WERI-Rb-1 (cell line): ENCODE measurements at regions not wholly inside any gene's neighbourhood (a gene's known extent, or its start where the extent isn't known, plus 50 kb on each side); places are given as distances from the start of the nearest gene placed in this dataset.
"Not testable (repeated sequence)": the region's sequence is repeated elsewhere in the genome, so short reads cannot be mapped to it uniquely, and the experiment has no call there.

Source experiments
- DNase-seq: peaks from one replicate; pipeline ENCODE4 v3.0.0-alpha.2; 2020
- H3K27ac ChIP-seq: fragments of 250-450 bp; sonication (Bioruptor Pico); 2 replicates; pipeline ENCODE4 v1.5.1; 2020; ENCODE audit warnings: mild to moderate bottlenecking, moderate library complexity
- H3K27me3 ChIP-seq: fragments of 250-450 bp; sonication (Bioruptor Pico); 2 replicates; pipeline ENCODE4 v1.5.1; 2021; ENCODE audit warnings: mild to moderate bottlenecking, low read depth, moderate library complexity; ENCODE audit not compliant: insufficient read depth, severe bottlenecking
- H3K36me3 ChIP-seq: fragments of 250-450 bp; sonication (Bioruptor Pico); 2 replicates; pipeline ENCODE4 v1.5.1; 2020; ENCODE audit warnings: mild to moderate bottlenecking, moderate library complexity
- H3K4me3 ChIP-seq: 2 replicates; pipeline ENCODE4 v1.5.1; 2011; ENCODE audit warnings: low read depth, mild to moderate bottlenecking, control low read depth, low read length
- H3K9me3 ChIP-seq: fragments of 250-450 bp; sonication (Bioruptor Pico); 2 replicates; pipeline ENCODE4 v1.5.1; 2021; ENCODE audit warnings: mild to moderate bottlenecking, moderate library complexity; ENCODE audit not compliant: severe bottlenecking
- CTCF ChIP-seq: IDR thresholded peaks from 2 replicates; pipeline ENCODE4 v1.5.1; 2011; ENCODE audit warnings: low read depth, mild to moderate bottlenecking, control low read depth, inconsistent platforms, low read length

DNA sequence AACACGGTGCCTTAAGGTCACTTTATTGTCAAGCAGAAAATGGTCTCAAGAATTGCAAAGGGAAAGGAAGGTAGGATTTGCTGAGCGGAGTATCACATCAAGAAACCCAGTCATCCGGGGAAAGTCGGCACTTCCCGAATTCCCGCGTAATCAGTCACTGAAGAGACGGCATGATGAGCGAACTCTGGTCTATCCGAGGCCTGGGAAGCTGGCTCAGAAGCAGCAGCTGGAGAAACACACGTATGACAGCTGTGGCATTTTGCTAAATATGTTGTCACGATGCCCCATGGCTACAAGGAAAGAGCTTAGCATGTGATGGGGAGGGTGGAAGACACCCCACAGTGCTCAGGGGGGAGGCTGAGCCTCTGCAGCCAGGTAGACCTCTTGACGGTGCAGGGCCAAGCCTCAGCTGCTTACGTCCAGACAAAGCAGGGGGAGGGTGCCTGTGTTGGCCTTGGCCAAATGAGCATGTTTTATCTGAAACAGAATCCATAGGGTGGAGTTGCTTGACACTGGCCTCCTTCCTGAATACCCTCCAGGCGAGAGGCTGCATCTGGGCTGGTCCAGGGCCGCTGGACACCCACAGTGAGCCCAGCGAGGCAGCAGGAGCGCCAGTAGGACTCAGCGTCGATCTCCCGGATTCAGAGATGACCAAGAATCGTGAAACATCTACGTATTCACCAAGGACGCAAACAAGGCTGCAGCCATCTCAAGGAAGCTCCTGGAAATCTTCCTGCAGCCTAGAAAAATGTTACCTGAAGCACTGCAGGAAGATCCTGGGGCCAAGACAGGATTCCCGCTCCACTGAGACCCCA, 118.8 kb upstream of the AFDN start:
- no peak for TF ChIP-seq CTCF

DNA sequence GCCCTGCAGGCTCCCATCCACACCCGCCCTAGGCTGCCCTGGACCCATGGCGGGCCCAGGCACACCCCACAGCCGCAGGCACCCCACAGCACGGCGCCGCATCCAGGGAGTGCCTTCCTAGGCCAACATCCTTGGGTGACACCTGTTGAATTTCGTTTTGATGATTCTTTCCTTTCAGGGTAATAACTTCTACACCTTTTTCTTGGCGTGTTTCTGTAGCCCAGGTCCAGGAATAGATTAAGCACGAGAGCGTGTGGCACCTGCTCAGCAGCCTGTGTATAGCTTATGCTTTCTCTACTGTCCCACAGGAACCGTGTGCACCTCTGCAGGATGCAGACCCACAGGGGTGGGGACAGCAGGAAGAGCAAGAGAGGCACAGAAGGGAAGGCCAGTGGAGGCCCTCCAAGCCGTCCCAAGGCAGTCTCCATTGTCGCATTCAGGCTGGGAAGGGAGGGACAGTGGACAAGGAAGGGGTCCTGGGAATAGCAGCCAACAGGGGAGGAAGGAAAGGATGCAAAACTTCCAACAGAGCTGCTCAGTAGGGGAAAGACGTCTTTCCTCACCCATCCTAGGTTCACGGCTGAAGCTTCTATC, 118.1 kb upstream of the AFDN start:
- H3K36me3 ChIP-seq: no peaks in the 10 kb centered on the region
- TF ChIP-seq CTCF: no peak
- no peak overlapping the region for H3K27ac ChIP-seq
- no peaks in the 10 kb centered on the region for H3K9me3 ChIP-seq
- no peak overlapping the region for H3K4me3 ChIP-seq
- peaks cover under 1% of the 10 kb centered on the region for H3K27me3 ChIP-seq
- no peak for DNase-seq

More for the DNA sequence above, 118.8 kb upstream of the AFDN start:
- Histone ChIP-seq H3K36me3 (no peaks in the 10 kb centered on the region), H3K27me3 (no peaks in the 10 kb centered on the region), H3K9me3 (no peaks in the 10 kb centered on the region), H3K4me3 (no peak overlapping the region), H3K27ac (no peak overlapping the region)
- no peak for DNase-seq

GRCh38 chr6:167709196-167709595, 117.5 kb upstream of the AFDN start:
- H3K27ac ChIP-seq: no peak overlapping the region
- no peak for TF ChIP-seq CTCF
- DNase-seq: no peak
- no peak overlapping the region for H3K4me3 ChIP-seq
- no peaks in the 10 kb centered on the region for H3K9me3 ChIP-seq
- H3K36me3 ChIP-seq: no peaks in the 10 kb centered on the region
- peaks cover 7% of the 10 kb centered on the region for H3K27me3 ChIP-seq

GRCh38 chr6:167709776-167710336, 116.9 kb upstream of the AFDN start:
- not testable (repeated sequence) for DNase-seq, H3K27me3 ChIP-seq, H3K27ac ChIP-seq, H3K9me3 ChIP-seq, H3K36me3 ChIP-seq, H3K4me3 ChIP-seq

- Histone ChIP-seq H3K27ac (no peak overlapping the region), H3K27me3 (peaks cover 12% of the 10 kb centered on the region), H3K36me3 (no peaks in the 10 kb centered on the region), H3K9me3 (no peaks in the 10 kb centered on the region), H3K4me3 (no peak overlapping the region)
- TF ChIP-seq CTCF: no peak
- DNase-seq: no peak
Measured at GRCh38 chr6:167710363-167710920, 116.3 kb upstream of the AFDN start.

DNA sequence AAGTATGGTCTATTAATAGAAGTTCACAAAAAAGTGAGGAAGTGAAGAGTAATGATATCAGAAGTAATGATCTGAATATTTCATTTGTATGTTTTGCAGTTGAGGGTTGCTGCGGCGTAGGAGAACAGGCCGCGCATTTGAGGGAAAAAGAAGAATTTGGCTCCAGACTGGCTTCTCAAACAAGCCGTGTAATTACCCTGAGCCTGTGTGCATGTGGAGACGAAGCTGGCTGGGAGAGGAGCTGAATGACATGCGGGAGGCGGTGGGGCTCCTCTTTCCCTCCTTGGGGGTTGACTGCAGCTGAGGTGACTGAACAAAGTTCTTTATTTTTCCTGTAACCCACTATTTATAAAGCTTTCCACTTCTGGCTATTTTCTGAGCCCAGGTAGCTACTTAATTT, 115.5 kb upstream of the AFDN start:
- Histone ChIP-seq H3K4me3 (no peak overlapping the region), H3K9me3 (no peaks in the 10 kb centered on the region), H3K27ac (no peak overlapping the region), H3K36me3 (no peaks in the 10 kb centered on the region), H3K27me3 (peaks cover 15% of the 10 kb centered on the region)
- no peak for TF ChIP-seq CTCF
- DNase-seq: no peak
